Fibroblast of villous mesenchyme (primary cell): ENCODE measurements at regions not wholly inside any gene's neighbourhood (a gene's known extent, or its start where the extent isn't known, plus 50 kb on each side); places are given as distances from the start of the nearest gene placed in this dataset.

Source experiments
- DNase-seq: peaks from one replicate; pipeline ENCODE4 v3.0.0-alpha.2; 2010; ENCODE audit warnings: low read depth
- H3K4me3 ChIP-seq: 2 replicates; pipeline ENCODE4 v1.5.1; 2011; ENCODE audit warnings: low read depth, mild to moderate bottlenecking, low read length
- TF ChIP-seq, protein P1 (sequence below): IDR thresholded peaks from 2 replicates; pipeline ENCODE4 v1.5.1; 2012; ENCODE audit warnings: low read depth, mild to moderate bottlenecking, low read length; ENCODE audit not compliant: insufficient read depth

GRCh38 chr5:85205430-85205829 is 820.8 kb upstream of the EDIL3 start:
- TF ChIP-seq, protein P1, sequence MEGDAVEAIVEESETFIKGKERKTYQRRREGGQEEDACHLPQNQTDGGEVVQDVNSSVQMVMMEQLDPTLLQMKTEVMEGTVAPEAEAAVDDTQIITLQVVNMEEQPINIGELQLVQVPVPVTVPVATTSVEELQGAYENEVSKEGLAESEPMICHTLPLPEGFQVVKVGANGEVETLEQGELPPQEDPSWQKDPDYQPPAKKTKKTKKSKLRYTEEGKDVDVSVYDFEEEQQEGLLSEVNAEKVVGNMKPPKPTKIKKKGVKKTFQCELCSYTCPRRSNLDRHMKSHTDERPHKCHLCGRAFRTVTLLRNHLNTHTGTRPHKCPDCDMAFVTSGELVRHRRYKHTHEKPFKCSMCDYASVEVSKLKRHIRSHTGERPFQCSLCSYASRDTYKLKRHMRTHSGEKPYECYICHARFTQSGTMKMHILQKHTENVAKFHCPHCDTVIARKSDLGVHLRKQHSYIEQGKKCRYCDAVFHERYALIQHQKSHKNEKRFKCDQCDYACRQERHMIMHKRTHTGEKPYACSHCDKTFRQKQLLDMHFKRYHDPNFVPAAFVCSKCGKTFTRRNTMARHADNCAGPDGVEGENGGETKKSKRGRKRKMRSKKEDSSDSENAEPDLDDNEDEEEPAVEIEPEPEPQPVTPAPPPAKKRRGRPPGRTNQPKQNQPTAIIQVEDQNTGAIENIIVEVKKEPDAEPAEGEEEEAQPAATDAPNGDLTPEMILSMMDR: no peak
- H3K4me3 ChIP-seq: no peak overlapping the region
- DNase-seq: no peak

DNA sequence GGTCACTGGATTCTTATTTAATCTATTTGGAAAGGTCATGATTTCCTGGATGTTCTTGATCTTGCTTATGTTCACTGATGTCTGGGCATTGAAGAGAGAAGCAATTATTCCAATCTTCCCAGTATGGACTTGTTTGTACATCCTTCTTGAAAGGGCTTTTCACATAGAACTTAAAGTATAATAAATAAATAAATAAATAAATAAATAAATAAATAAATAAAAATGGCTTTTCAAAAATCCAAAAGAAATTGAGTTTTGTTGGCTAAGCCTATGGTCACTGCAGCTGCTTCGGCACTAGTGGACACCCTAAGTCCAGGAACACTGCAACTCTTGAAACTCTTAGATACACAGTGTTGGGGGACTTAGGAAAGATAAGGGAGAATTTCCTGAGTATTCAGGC is 840.7 kb upstream of the EDIL3 start:
- TF ChIP-seq, protein P1: no peak
- DNase-seq: no peak
- H3K4me3 ChIP-seq: no peak overlapping the region

GRCh38 chr5:85249204-85249603 is 864.5 kb upstream of the EDIL3 start:
- H3K4me3 ChIP-seq: no peak overlapping the region
- DNase-seq: no peak
- TF ChIP-seq, protein P1: no peak

DNA sequence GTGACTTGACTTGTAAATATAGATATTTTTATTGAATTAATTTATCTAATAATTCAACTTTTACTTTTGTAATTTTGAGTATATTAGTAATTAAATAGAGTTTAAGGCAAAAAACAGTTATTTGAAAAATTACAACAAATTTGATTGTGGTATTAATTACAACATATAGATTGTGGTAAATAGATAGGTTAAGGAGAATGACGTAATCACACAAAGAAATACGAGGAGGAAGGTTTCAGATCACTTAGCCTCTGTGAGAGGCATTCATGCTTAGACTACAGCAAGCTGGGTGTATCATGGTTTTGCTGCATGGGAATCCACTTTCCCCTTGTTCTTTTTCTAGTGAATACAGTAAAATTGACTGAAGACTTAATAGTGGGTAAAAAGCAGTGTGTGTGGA is 878.4 kb upstream of the EDIL3 start:
- TF ChIP-seq, protein P1: no peak
- no peak for DNase-seq
- no peak overlapping the region for H3K4me3 ChIP-seq

GRCh38 chr5:85266692-85267091 is 882.0 kb upstream of the EDIL3 start:
- TF ChIP-seq, protein P1: no peak
- H3K4me3 ChIP-seq: no peak overlapping the region
- DNase-seq: no peak

GRCh38 chr5:85268194-85268593 is 883.5 kb upstream of the EDIL3 start:
- no peak overlapping the region for H3K4me3 ChIP-seq
- TF ChIP-seq, protein P1: no peak
- DNase-seq: no peak

DNA sequence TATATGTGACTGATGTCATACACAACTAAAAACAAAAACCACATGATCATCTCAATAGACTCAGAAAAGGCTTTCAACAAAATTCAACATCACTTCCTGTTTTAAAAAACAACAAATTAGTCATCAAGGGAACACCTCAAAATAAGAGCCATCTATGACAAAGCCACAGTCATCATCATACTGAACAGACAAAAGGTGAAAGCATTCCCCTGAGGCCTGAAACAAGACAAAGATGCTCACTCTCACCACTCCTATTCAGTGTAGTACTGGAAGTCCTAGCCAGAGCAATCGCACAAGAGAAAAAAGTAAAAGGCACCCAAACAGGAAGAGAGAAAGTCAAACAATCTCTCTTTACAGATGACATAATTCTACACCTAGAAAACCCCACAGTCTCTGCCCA is 893.5 kb upstream of the EDIL3 start:
- TF ChIP-seq, protein P1: no peak
- H3K4me3 ChIP-seq: no peak overlapping the region

More for the DNA sequence above, 893.5 kb upstream of the EDIL3 start:
- no peak for DNase-seq
